K562 (cell line): ENCODE measurements at regions not wholly inside any gene's neighbourhood (a gene's known extent, or its start where the extent isn't known, plus 50 kb on each side); places are given as distances from the start of the nearest gene placed in this dataset.

Source experiments
- ATAC-seq: fragments of 200-7000 bp; cut with Tn5 transposase; 3 replicates; pipeline ENCODE4 v1.9.1; 2020; ENCODE audit warnings: moderate library complexity
- BruUV-seq: library from RNA; stranded (reverse); fragments of 400-500 nt; replicated peaks from 2 replicates; lab custom pipeline; 2021; lab: Mats Ljungman, UMichigan
- CTCF ChIA-PET: fragments of 300-600 bp; formaldehyde crosslinking; extraction: SDS; loops from one replicate; lab custom pipeline; 2021; ENCODE audit warnings: low intra/inter-chr PET ratio; lab: Yijun Ruan, JAX
- POLR2A ChIA-PET: fragments of 300-600, 350-650 bp; sonication (Branson Sonifier 250); formaldehyde crosslinking; extraction: SDS; loops from one replicate; lab custom pipeline; 2021; ENCODE audit warnings: antibody characterized with exemption, inconsistent platforms; lab: Yijun Ruan, JAX
- DNase-seq, 4 experiments: peaks; one replicate each; pipeline versions ENCODE4 v3.0.0 to v3.0.0-alpha.2; 2011 to 2018; ENCODE audit warnings: low spot score in 3 of 4, mixed read lengths in 3 of 4; ENCODE audit errors: extremely low read depth in 1 of 4
- FAIRE-seq: peaks from 2 replicates; lab custom pipeline; 2011; peaks lifted over from hg19 to GRCh38; lab: Jason Lieb, UNC
- H2AFZ ChIP-seq: 2 replicates; pipeline ENCODE4 v1.6.0; 2011; ENCODE audit warnings: low read depth, low read length, control low read depth, inconsistent platforms
- H3K27ac ChIP-seq: fragments of 200-600 bp; 3 replicates; pipeline ENCODE4 v1.8.0; 2011; ENCODE audit warnings: low read depth, mild to moderate bottlenecking, control low read depth, inconsistent platforms, low read length, moderate library complexity, mixed read lengths; ENCODE audit errors: extremely low read depth
- H3K27me3 ChIP-seq, 2 experiments: fragments of 300-600 bp in 1 of 2; 2 replicates in 1 of 2; 3 replicates in 1 of 2; pipeline versions ENCODE4 v1.6.0 to v1.8.0; 2011; ENCODE audit warnings: inconsistent platforms in 2 of 2, low read length in 2 of 2, mild to moderate bottlenecking in 1 of 2, mixed read lengths in 1 of 2, moderate library complexity in 1 of 2; ENCODE audit not compliant: control insufficient read depth in 2 of 2, insufficient read depth in 2 of 2
- H3K36me3 ChIP-seq: fragments of 300-600 bp; 3 replicates; pipeline ENCODE4 v1.8.0; 2011; ENCODE audit warnings: mild to moderate bottlenecking, low read length, inconsistent platforms; ENCODE audit not compliant: control insufficient read depth, insufficient read depth
- H3K4me1 ChIP-seq, 2 experiments: fragments of 200-600 bp in 1 of 2; replicated peaks in 1 of 2; 2 replicates in 1 of 2; 3 replicates in 1 of 2; pipeline versions ENCODE4 v1.5.1 to v1.8.0; 2011; ENCODE audit warnings: inconsistent platforms in 2 of 2, low read length in 2 of 2, mild to moderate bottlenecking in 1 of 2, mixed read lengths in 1 of 2, moderate library complexity in 1 of 2; ENCODE audit not compliant: control insufficient read depth in 2 of 2, insufficient read depth in 2 of 2
- H3K4me2 ChIP-seq: 2 replicates; pipeline ENCODE4 v1.6.1; 2011; ENCODE audit warnings: low read length, control low read depth, inconsistent platforms, mixed read lengths; ENCODE audit not compliant: insufficient read depth
- H3K4me3 ChIP-seq: fragments of 200-600 bp; sonication (generic), shearing (Covaris generic); 2 replicates; pipeline ENCODE4 v1.5.1; 2016; ENCODE audit warnings: control low read depth, inconsistent platforms
- H3K79me2 ChIP-seq: fragments of 200-600 bp; 3 replicates; pipeline ENCODE4 v1.8.0; 2011; ENCODE audit warnings: low read length, inconsistent platforms; ENCODE audit not compliant: control insufficient read depth, insufficient read depth
- H3K9ac ChIP-seq, 2 experiments: 2 replicates each; pipeline versions ENCODE4 v1.6.0 to v1.6.1; 2011; ENCODE audit warnings: low read depth in 2 of 2, low read length in 2 of 2, control low read depth in 1 of 2, inconsistent platforms in 1 of 2, mild to moderate bottlenecking in 1 of 2, mixed read lengths in 1 of 2; ENCODE audit not compliant: insufficient read depth in 1 of 2
- H3K9me1 ChIP-seq: one replicate; pipeline ENCODE4 v1.6.0; 2011; ENCODE audit warnings: inconsistent platforms, mild to moderate bottlenecking, low read length, moderate library complexity; ENCODE audit not compliant: control insufficient read depth, insufficient read depth
- H3K9me3 ChIP-seq: replicated peaks from 2 replicates; pipeline ENCODE4 v1.5.1; 2011; ENCODE audit warnings: low read depth, low read length, inconsistent platforms; ENCODE audit not compliant: control insufficient read depth, insufficient read depth
- H4K20me1 ChIP-seq: replicated peaks from 2 replicates; pipeline ENCODE4 v1.6.1; 2011; ENCODE audit warnings: low read length, inconsistent platforms, mixed read lengths; ENCODE audit not compliant: control insufficient read depth, insufficient read depth
- CC2D1A ChIP-seq: fragments of 450-650 bp; IDR thresholded peaks from 2 replicates; pipeline ENCODE4 v1.6.1; 2017; ENCODE audit warnings: mild to moderate bottlenecking
- GTF2A2 ChIP-seq: IDR thresholded peaks from 2 replicates; pipeline ENCODE4 v1.6.1; 2016; ENCODE audit warnings: mild to moderate bottlenecking, missing genetic modification characterization, missing compliant biosample characterization
- HDAC6 ChIP-seq: IDR thresholded peaks from 2 replicates; pipeline ENCODE4 v1.6.1; 2012; ENCODE audit warnings: low read depth, mild to moderate bottlenecking, control low read depth, inconsistent platforms, low read length, moderate library complexity
- HOXB6 ChIP-seq: fragments of 250-450 bp; sonication (Bioruptor Pico); IDR thresholded peaks from 2 replicates; pipeline ENCODE4 v1.5.1; 2022; ENCODE audit warnings: mild to moderate bottlenecking, borderline replicate concordance
- MED1 ChIP-seq: sonication (generic); formaldehyde crosslinking; IDR thresholded peaks from 2 replicates; pipeline ENCODE4 v1.8.1; 2023; ENCODE audit warnings: missing genetic modification reagents, borderline replicate concordance
- RBM17 ChIP-seq: fragments of 200-400 bp; formaldehyde crosslinking; IDR thresholded peaks from 2 replicates; pipeline ENCODE4 v1.6.1; 2017; ENCODE audit warnings: low read depth, mild to moderate bottlenecking, low read length, borderline replicate concordance
- RFX5 ChIP-seq: IDR thresholded peaks from 2 replicates; pipeline ENCODE4 v1.6.1; 2011; ENCODE audit warnings: low read depth, mild to moderate bottlenecking, improper control_type of control experiment, low read length
- WHSC1 ChIP-seq: IDR thresholded peaks from one replicate; pipeline ENCODE4 v1.6.1; 2012; ENCODE audit warnings: low read length, control low read depth, inconsistent platforms
- ZBTB7A ChIP-seq: IDR thresholded peaks from 2 replicates; pipeline ENCODE4 v1.6.1; 2011; ENCODE audit warnings: low read depth, mild to moderate bottlenecking, low read length, moderate library complexity, borderline replicate concordance; ENCODE audit not compliant: control insufficient read depth
- ZBTB8A ChIP-seq: fragments of 450-650 bp; IDR thresholded peaks from 2 replicates; pipeline ENCODE4 v1.6.1; 2018; ENCODE audit warnings: mild to moderate bottlenecking, moderate library complexity; ENCODE audit not compliant: partially characterized antibody
- ZNF175 ChIP-seq: fragments of 200-800 bp; sonication (Bioruptor generic); IDR thresholded peaks from 2 replicates; pipeline ENCODE4 v1.6.1; 2016; ENCODE audit warnings: low read depth, mild to moderate bottlenecking, missing genetic modification characterization, missing compliant biosample characterization
- ZNF311 ChIP-seq: fragments of 250-450 bp; sonication (Bioruptor Pico); IDR thresholded peaks from 2 replicates; pipeline ENCODE4 v1.4.0; 2020; ENCODE audit warnings: mild to moderate bottlenecking, moderate library complexity
- ZNF79 ChIP-seq: fragments of 250-450 bp; sonication (Bioruptor Pico); IDR thresholded peaks from 2 replicates; pipeline ENCODE4 v1.4.0; 2020; ENCODE audit warnings: low read depth, mild to moderate bottlenecking, moderate library complexity
- WGBS: fragments of 100-300 bp; shearing (Covaris generic); methylation state at CpG from one replicate; pipeline ENCODE4 v1.1.6; 2016; ENCODE audit warnings: low coverage, mixed read lengths; ENCODE audit not compliant: insufficient coverage; ENCODE audit errors: missing lambda C conversion rate; 5-methylcytosine and 5-hydroxymethylcytosine counted together
- in situ Hi-C: fragments of 300-500 bp; cut with MboI; formaldehyde crosslinking; loops from 4 replicates; pipeline ENCODE4 v1.15.0; 2018; ENCODE audit warnings: inconsistent platforms, mixed read lengths
- intact Hi-C: fragments of 100-400 bp; cut with micrococcal nuclease; formaldehyde crosslinking; loops from 2 replicates; pipeline ENCODE4 v1.14.2; 2022
- TF ChIP-seq, protein P1 (sequence below): fragments of 450-650 bp; IDR thresholded peaks from 2 replicates; pipeline ENCODE4 v1.6.1; 2017; ENCODE audit warnings: antibody characterized with exemption
- TF ChIP-seq, protein P2 (sequence below): fragments of 250-450 bp; sonication (Bioruptor Pico); IDR thresholded peaks from 2 replicates; pipeline ENCODE4 v1.4.0; 2020; ENCODE audit warnings: mild to moderate bottlenecking, moderate library complexity, borderline replicate concordance
- TF ChIP-seq, protein P3 (sequence below): sonication (generic); IDR thresholded peaks from 2 replicates; pipeline ENCODE4 v1.6.1; 2016
- TF ChIP-seq, protein P4 (sequence below): fragments of 250-450 bp; sonication (Bioruptor Pico); IDR thresholded peaks from 2 replicates; pipeline ENCODE4 v1.4.0; 2020

DNA sequence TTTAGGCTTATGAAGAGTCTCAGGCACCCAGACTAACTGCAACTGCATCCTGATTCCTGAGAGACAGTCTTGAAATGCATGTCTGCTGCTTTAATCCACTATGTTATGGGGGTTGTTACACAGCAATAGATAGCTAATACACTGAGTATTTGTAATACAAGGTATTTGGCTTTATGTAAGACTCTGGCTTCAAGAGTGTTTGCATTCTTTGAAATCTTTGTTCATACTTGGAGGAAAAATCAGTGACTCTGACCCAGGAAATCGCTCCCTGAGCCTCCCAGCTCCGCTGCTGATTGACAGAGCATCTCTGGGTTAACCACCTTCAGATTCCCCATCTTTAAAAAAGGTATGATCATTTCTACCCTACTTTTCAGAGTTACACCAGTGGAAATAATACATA lies 133.9 kb downstream of the MTPAP start (continued):
- TF ChIP-seq RBM17 (no peak), HDAC6 (no peak)
- TF ChIP-seq, protein P1, sequence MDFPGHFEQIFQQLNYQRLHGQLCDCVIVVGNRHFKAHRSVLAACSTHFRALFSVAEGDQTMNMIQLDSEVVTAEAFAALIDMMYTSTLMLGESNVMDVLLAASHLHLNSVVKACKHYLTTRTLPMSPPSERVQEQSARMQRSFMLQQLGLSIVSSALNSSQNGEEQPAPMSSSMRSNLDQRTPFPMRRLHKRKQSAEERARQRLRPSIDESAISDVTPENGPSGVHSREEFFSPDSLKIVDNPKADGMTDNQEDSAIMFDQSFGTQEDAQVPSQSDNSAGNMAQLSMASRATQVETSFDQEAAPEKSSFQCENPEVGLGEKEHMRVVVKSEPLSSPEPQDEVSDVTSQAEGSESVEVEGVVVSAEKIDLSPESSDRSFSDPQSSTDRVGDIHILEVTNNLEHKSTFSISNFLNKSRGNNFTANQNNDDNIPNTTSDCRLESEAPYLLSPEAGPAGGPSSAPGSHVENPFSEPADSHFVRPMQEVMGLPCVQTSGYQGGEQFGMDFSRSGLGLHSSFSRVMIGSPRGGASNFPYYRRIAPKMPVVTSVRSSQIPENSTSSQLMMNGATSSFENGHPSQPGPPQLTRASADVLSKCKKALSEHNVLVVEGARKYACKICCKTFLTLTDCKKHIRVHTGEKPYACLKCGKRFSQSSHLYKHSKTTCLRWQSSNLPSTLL: no peak
- TF ChIP-seq, protein P2, sequence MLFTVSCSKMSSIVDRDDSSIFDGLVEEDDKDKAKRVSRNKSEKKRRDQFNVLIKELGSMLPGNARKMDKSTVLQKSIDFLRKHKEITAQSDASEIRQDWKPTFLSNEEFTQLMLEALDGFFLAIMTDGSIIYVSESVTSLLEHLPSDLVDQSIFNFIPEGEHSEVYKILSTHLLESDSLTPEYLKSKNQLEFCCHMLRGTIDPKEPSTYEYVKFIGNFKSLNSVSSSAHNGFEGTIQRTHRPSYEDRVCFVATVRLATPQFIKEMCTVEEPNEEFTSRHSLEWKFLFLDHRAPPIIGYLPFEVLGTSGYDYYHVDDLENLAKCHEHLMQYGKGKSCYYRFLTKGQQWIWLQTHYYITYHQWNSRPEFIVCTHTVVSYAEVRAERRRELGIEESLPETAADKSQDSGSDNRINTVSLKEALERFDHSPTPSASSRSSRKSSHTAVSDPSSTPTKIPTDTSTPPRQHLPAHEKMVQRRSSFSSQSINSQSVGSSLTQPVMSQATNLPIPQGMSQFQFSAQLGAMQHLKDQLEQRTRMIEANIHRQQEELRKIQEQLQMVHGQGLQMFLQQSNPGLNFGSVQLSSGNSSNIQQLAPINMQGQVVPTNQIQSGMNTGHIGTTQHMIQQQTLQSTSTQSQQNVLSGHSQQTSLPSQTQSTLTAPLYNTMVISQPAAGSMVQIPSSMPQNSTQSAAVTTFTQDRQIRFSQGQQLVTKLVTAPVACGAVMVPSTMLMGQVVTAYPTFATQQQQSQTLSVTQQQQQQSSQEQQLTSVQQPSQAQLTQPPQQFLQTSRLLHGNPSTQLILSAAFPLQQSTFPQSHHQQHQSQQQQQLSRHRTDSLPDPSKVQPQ (CRISPR knock-in tag): no peak

DNA sequence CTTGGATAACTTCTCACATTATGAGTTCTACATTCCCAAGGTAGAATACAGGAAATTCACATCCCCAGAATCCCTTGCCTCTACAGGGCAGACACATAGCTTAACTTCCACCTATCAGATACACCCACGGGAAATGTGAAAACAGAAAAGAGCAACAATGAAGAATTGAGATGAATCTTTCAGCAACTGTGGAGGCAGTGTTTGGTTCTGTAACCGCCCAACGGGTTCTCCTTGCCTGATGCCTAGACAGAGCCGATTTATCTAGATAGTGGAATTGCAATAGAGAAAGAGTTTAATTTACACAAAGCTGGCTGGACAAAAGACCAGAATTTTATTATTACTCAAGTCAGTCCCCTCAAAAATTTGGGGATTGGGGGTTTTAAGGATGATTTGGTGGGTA lies 138.8 kb downstream of the MTPAP start:
- Histone ChIP-seq H2AFZ (no peak overlapping the region), H3K4me2 (no peak overlapping the region), H3K27ac (no peak overlapping the region), H3K27me3 (peaks cover 5 to 9% of the 10 kb centered on the region in 2 experiments; a peak in 3 of 5 replicates), H3K4me1 (no peaks in the 10 kb centered on the region), H3K9ac (no peak overlapping the region), H3K79me2 (no peaks in the 10 kb centered on the region), H3K9me3 (no peaks in the 10 kb centered on the region), H3K9me1 (no peaks in the 10 kb centered on the region), H4K20me1 (no peaks in the 10 kb centered on the region), H3K36me3 (no peaks in the 10 kb centered on the region), H3K4me3 (no peak overlapping the region)
- DNase-seq (no peak), FAIRE-seq (no peak), ATAC-seq (no peak)
- WGBS: 0% methylated on average over 4 of the region's 4 CpGs
- ChIA-PET CTCF (no interaction called here), POLR2A (no interaction called here)
- in situ Hi-C loops (no loop called here), intact Hi-C loops (no loop called here)
- no TSS peak for BruUV-seq
- no peak for TF ChIP-seq RFX5
- TF ChIP-seq MED1: no peak
- TF ChIP-seq, protein P3, sequence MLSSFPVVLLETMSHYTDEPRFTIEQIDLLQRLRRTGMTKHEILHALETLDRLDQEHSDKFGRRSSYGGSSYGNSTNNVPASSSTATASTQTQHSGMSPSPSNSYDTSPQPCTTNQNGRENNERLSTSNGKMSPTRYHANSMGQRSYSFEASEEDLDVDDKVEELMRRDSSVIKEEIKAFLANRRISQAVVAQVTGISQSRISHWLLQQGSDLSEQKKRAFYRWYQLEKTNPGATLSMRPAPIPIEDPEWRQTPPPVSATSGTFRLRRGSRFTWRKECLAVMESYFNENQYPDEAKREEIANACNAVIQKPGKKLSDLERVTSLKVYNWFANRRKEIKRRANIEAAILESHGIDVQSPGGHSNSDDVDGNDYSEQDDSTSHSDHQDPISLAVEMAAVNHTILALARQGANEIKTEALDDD: no peak
- TF ChIP-seq ZNF79 (CRISPR knock-in tag): no peak
- TF ChIP-seq ZNF175 (CRISPR knock-in tag): no peak
- TF ChIP-seq GTF2A2 (tag): no peak
- no peak for TF ChIP-seq WHSC1
- no peak for TF ChIP-seq ZBTB7A
- no peak for TF ChIP-seq ZBTB8A
- TF ChIP-seq, protein P4, sequence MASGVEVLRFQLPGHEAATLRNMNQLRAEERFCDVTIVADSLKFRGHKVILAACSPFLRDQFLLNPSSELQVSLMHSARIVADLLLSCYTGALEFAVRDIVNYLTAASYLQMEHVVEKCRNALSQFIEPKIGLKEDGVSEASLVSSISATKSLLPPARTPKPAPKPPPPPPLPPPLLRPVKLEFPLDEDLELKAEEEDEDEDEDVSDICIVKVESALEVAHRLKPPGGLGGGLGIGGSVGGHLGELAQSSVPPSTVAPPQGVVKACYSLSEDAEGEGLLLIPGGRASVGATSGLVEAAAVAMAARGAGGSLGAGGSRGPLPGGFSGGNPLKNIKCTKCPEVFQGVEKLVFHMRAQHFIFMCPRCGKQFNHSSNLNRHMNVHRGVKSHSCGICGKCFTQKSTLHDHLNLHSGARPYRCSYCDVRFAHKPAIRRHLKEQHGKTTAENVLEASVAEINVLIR (CRISPR knock-in tag): no peak
- no peak for TF ChIP-seq CC2D1A
- no peak for TF ChIP-seq ZNF311
- TF ChIP-seq HOXB6 (CRISPR knock-in tag): no peak
